ENCODE measurements at regions not wholly inside any gene's neighbourhood (a gene's known extent, or its start where the extent isn't known, plus 50 kb on each side); places are given as distances from the start of the nearest gene placed in this dataset.

- H3K9ac ChIP-seq (ENCODE audit: extremely low read depth, insufficient read length, low read length), result no peak overlapping the region
- no peak overlapping the region for H2BK12ac ChIP-seq (ENCODE audit: insufficient read length, low read depth, low read length)
- H3K4me2 ChIP-seq (ENCODE audit: insufficient read depth, insufficient read length, low read length), result no peak overlapping the region
- H3K27ac ChIP-seq (ENCODE audit: insufficient read length, low read depth, low read length), result no peak overlapping the region
- no peak overlapping the region for H4K5ac ChIP-seq (ENCODE audit: insufficient read length, low read depth, low read length)
- no peaks in the 10 kb centered on the region for H3K27me3 ChIP-seq (ENCODE audit: insufficient read depth, low read length)
- TF ChIP-seq CTCF (conservative IDR thresholded peaks at IDR 0.05), result no peak
- no peak overlapping the region for H2BK120ac ChIP-seq (ENCODE audit: low read depth, low read length, poor library complexity, severe bottlenecking)
- H4K91ac ChIP-seq (ENCODE audit: insufficient read length, low read depth, low read length), result no peak overlapping the region
- Mint-ChIP-seq H3K9me3 (no peaks in the 10 kb centered on the region), H3K36me3 (ENCODE audit: insufficient read depth in 1 of 3, low read depth in 3 of 3) (no peaks in the 10 kb centered on the region), H3K4me3 (no peak overlapping the region), H3K27me3 (ENCODE audit: low read depth) (no peaks in the 10 kb centered on the region; the same call in 1 of the 2 replicates), H3K4me1 (0 out of 4 replicates have a peak, but pooled peaks cover 0 to 2% of the 10 kb centered on the region in 2 experiments), H3K27ac (no peak overlapping the region)
- no peak overlapping the region for H3K18ac ChIP-seq (ENCODE audit: insufficient read length, low read depth, low read length)
- no peaks in the 10 kb centered on the region for H3K4me1 ChIP-seq (ENCODE audit: insufficient read depth, low read length)
- H3K79me1 ChIP-seq (ENCODE audit: insufficient read depth, low read depth, low read length, poor library complexity, severe bottlenecking), result no peaks in the 10 kb centered on the region
- no peak overlapping the region for H3K23ac ChIP-seq (ENCODE audit: insufficient read length, low read depth, low read length)
- no peaks in the 10 kb centered on the region for H3K23me2 ChIP-seq (ENCODE audit: insufficient read length, low read depth, low read length, poor library complexity, severe bottlenecking)
- H3K9me3 ChIP-seq (ENCODE audit: control insufficient read depth, low read depth, low read length), result no peaks in the 10 kb centered on the region
- H3K56ac ChIP-seq (ENCODE audit: insufficient read length, low read depth, low read length), result no peak overlapping the region
- H3K79me2 ChIP-seq (ENCODE audit: insufficient read depth, low read length), result no peaks in the 10 kb centered on the region
- no peak overlapping the region for H2AK5ac ChIP-seq (ENCODE audit: insufficient read length, low read length)
- no peak overlapping the region for H2BK15ac ChIP-seq (ENCODE audit: low read depth, low read length)
- H3K14ac ChIP-seq (ENCODE audit: insufficient read depth, low read length), result no peak overlapping the region
- WGBS (ENCODE audit: extremely low coverage, insufficient read length, low lambda C conversion rate), result no CpG with 5 or more reads among the region's 3 CpGs
- no peak overlapping the region for H4K8ac ChIP-seq (replicated peaks; ENCODE audit: insufficient read length, low read depth, low read length)
- no peak overlapping the region for H3K4ac ChIP-seq (ENCODE audit: low read depth, low read length)
- no peak for DNase-seq
- H2AFZ ChIP-seq (ENCODE audit: low read length), result no peak overlapping the region
- no peak overlapping the region for H2BK5ac ChIP-seq (ENCODE audit: insufficient read length, low read length)
- H3T11ph ChIP-seq (ENCODE audit: low read length), result no peak overlapping the region
- no peak overlapping the region for H2BK20ac ChIP-seq (ENCODE audit: low read depth, low read length, poor library complexity, severe bottlenecking)
- no peaks in the 10 kb centered on the region for H4K20me1 ChIP-seq (ENCODE audit: control insufficient read depth, insufficient read depth, insufficient read length)
Measured at GRCh38 chr4:174141876-174142275, 141.6 kb downstream of the FBXO8 start.
